Fibroblast of peridontal ligament (primary cell): ENCODE measurements at regions not wholly inside any gene's neighbourhood (a gene's known extent, or its start where the extent isn't known, plus 50 kb on each side); places are given as distances from the start of the nearest gene placed in this dataset.
A peak's percentile ranks its signal among the peaks of the same experiment; 100 is the strongest.
"Not testable (repeated sequence)": the region's sequence is repeated elsewhere in the genome, so short reads cannot be mapped to it uniquely, and the experiment has no call there.

Experiments used
- DNase-seq: peaks from one replicate; pipeline ENCODE4 v3.0.0-alpha.2; 2010; ENCODE audit errors: extremely low read depth

DNA sequence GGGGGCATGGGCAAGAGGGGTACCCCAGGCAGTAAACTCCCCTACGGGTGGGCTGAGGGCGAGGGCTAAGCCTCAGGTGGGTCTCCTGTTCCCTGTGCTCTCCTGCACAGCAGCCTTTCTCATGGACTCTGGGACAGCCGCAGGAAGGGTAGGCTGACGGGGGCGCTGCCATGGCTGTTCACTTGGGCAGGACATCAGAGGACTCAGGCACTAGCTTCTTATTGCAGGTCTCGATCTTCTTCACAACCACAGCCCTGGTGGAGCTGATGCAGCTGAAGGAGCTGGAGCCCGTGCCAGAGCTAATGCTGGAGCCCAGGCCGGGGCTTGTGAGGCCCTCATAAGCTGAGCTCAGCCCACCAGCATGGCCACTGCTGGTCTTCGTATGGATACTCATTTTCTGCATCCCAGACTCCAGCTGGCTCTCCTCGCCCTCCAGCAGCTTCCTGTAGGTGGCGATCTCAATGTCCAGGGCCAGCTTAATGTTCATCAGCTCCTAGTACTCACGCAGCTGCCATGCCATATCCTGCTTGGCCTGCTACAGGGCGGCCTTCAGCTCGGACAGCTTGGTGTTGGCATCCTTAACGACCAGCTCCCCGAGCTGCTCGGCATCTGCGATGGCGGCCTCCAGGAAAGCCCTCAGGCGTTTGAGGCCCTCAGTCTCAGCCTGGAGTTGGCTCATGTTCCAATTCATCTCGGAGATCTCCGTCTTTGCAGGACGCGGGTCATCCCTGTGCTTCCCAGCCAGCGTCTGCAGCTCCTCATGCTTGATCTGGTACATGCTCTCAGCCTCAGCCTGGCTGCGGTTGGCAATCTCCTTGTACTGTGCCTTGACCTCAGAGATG, 359.8 kb upstream of the SETBP1 start:
- no peak for DNase-seq

DNA sequence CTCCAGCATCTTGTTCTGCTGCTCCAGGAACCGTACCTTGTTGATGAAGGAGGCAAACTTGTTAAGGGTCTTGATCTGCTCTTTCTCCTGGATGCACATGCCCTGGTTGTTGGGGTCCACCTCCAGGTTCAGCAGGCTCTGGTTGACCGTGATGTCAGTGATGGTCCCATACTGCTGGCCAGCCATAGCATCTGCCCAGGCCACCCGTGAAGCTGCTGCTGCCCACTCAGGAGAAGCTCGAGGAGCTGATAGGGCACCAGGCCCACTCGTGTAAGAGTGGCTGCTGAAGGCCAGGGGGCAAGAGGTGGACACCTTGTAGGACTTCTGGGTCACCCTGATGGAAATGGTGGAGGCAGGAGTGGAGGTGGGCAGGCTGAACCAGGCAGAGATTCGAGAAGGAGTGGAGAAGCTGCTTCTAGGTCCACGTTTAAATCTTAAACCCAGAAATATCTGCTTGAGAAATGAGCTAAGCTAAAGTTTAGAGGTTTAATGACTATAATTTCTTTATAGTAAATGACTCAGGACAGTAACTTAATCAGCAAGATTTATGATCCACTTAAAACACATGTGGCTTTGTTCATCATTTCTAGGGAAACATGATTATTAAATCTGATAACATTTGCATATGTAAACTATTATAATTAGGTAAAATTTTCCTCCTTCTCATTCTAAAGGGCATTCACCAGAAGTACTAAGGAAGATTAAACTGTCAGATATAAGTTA, 358.7 kb upstream of the SETBP1 start:
- DNase-seq = no peak

DNA sequence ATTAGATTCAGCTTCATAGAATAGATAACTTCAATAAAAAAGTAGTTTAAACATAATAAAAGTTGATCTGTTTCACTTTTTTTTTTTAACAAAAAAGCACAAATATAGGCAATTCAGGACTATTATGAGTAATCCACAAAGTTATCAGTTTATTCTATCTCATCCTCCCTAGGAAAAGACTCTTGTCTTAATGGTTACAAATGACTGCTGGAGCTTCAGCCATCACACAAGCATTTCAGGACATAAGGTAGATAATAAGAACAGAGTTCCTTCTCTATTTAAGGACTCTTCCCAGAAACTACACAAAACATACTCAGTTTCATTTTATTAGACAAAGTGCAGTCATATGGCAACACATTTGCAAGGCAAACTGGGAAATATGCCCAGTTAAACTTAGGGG, 357.6 kb upstream of the SETBP1 start:
- peak; percentile 12 for DNase-seq

DNA sequence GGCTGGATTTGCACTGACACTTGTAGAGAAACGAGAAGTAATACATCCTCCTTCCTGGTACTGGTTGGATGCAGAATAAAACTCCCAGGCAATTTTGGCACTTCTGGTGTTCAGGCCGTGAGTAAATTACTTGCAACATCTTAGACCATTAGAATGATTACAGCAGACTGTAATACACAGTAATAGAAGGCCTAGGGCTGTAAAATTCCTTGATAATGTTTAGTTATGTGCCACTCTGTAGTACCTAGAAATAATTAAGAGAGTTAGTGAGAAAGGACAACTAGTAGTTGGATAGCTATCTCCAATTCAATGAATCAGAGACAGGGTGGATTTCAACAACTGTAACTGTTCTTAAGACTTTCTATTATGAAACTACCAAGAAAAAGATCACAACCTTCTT, 356.3 kb upstream of the SETBP1 start:
- no peak for DNase-seq

DNA sequence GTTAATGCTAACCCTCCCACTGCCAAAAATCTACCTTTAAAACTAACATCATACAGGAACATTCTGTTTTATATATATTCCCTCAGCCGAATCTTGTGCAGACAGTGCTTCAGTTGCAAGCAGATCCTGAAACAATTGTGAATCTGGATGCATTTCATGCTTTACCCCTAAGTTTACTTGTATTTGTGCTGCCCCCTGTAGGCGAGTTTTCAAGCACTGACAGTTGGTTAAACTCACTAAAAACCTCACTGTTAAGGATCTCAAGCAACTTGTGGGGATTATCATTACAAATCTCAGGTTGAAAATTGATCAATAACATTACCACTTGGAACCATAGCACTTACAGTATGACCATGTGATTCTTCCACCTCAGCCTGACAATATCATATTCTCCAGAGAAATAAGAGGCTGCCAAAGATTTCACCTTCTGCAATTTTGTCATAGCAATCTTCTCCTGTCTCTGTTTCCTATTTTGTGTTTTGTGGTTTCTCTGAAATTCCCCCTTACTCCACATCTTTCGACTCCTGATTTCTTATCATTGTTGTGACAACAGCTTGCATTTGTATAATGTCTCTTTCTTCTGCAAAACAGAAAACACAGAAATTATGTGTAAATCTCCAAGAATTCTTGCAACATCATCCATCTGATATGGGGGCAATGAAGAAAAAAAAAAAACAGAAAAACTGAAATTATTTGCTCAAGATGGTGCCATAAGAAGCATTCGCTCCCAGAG, 354.6 kb upstream of the SETBP1 start:
- DNase-seq = peak; percentile 86

DNA sequence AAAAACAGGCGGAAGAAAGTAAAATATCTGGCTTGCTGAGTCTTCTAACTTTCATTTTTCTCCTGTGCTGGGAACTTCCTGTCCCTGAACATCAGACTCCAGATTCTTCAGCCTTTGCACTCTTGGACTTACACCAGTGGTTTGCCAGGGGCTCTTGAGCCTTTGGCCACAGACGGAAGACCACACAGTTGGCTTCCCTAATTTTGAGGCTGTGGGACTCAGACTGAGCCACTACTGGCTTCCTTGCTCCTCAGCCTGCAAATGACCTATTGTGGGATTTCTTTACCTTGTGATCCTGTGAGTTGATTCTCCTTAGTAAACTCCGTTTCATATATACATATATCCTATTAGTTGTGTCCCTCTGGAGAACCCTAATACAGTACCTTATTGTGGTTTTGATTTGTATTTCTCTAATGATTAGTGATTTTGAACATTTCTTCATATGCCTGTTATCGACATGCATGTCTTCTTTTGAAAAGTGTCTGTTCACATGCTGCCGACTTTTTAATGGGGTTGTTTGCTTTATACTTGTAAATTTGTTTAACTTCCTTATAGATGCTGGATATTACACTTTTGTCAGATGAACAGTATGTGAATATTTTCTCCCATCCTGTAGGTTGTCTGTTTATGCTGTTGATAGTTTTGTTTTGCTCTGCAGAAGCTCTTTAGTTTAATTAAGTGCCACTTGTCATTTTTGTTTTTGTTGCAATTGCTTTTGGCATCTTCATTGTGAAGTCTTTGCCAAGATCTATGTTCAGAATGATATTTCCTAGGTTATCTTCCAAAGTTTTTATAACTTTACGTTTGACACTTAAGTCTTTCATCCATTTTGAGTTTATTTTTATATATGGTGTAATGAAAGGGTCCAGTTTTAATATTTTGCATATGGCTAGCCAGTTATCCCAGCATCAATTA, 348.8 kb upstream of the SETBP1 start:
- no peak for DNase-seq

DNA sequence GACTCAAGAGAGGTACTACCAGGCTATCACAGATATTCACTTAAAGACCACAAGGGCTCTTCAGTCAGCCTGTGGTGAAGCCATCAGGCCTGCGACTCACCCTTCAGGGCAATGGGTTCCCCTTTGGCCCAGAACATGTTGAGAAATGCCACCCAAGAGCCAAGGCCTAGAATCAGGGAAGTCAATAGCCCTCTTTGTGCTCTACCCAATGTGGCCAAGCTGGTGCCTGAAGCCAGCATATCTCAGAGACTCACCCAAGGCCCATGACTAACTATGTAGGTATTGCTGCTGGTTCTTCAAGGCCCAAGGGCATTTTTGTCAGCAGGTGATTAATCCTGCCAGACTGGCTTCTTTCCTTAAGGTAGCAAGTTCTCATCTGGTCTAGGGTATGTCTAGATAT, 338.9 kb upstream of the SETBP1 start:
- no peak for DNase-seq

DNA sequence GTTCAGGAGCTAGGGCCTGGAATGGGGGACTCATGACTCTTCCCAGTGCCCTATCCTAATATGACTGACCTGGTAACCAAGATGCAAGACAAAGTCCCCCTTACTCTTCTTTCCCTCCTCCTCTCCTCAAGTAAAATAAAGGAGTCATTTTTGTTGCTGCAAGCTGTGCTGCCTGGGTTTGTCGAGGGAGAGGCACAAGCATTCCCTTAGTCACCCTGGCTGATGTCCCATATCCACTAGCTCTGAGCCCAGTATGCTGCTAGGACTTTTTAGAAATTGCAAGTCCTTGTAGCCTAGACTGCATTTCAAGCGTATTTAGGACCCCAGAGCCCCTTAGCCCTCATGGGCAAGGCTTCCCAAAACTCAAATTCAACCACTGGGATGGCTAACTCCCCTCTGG, 338.5 kb upstream of the SETBP1 start:
- no peak for DNase-seq

DNA sequence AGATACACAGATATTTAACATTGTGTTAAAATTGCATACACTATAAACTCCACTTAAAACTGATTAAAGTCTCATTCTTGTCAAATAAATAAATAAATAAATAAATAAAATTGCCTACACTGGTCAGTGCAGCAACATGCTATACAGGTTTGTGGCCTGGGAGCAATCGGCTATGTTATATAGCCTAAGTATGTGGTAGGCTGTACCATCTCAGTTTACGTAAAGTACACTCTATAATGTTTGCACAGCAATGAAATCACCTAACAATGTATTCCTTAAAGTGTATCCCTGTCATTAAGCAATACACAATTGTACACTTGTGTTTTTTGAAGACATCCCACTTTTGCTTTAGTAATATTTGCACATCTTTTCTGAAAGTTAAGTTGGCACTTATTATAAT, 337.7 kb upstream of the SETBP1 start:
- DNase-seq = no peak

DNA sequence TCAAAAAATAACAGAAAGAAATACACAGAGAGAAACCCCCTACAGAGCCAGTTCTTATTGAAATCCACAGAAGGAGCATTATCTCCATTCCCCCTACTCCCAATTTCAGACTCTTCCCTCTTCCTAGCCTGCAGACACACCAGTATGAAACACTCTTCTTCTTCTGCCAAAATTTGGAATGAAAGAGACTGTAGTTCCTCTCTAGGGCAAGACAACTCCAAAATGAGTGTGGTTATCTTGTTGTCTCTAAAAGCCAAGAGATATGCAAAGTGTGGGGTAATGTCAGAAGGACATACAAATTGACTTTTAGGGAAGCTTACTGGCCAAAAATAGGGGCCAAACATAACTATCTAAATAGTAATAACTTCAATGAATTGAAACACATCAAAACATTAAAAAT, 337.1 kb upstream of the SETBP1 start:
- DNase-seq = no peak

DNA sequence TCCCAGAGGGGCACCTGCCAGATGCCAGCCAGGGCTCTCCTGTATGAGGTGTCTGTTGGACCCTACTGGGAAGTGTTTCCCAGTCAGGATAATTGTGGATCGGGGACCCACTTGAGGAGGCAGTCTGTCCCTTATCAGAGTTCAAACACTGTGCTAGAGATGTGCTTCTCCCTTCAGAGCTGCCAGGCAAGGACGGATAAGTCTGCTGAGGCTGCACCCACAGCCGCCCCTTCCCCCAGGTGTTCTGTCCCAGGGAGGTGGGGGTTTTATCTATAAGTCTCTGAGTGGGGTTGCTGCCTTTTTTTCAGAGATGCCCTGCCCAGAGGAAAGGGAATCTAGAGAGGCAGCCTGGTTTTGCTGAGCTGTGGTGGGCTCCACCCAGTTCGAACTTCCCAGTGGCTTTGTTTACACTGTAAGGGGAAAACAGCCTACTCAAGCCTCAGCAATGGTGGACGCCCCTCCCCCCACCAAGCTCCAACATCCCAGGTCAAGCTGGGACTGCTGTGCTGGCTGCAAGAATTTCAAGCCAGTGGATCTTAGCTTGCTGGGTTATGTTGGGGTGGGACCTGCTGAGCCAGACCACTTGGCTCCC, 324.0 kb upstream of the SETBP1 start:
- DNase-seq = no peak

DNA sequence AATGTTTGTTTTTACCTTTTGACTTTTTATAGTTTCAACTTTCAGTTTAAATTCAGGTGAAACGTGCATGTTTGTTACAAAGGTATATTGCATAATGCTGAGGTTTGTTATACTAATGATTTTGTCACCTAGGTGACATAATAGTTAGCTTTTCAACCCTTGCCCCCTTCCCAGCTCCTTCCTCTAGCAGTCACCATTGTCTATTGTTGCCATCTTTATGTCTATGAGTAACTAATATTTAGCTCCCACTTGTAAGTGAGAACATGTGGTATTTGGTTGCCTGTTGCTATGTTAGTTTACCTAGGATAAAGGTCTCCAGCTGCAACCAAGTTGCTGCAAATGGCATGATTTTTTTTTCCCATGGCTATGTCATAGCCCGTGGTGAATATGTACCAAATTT, 322.3 kb upstream of the SETBP1 start:
- DNase-seq = no peak

DNA sequence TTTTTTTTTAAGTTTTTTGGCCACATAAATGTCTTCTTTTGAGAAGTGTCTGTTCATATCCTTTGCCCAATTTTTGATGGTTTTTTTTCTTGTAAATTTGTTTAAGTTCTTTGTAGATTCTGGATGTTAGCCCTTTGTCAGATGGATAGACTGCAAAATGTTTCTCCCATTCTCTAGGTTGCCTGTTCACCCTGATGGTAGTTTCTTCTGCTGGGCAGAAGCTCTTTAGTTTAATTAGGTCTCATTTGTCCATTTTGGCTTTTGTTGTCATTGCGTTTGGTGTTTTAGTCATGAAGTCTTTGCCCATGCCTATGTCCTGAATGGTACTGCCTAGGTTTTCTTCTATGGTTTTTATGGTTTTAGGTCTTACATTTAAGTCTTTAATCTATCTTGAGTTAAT, 320.9 kb upstream of the SETBP1 start:
- DNase-seq = not testable (repeated sequence)

DNA sequence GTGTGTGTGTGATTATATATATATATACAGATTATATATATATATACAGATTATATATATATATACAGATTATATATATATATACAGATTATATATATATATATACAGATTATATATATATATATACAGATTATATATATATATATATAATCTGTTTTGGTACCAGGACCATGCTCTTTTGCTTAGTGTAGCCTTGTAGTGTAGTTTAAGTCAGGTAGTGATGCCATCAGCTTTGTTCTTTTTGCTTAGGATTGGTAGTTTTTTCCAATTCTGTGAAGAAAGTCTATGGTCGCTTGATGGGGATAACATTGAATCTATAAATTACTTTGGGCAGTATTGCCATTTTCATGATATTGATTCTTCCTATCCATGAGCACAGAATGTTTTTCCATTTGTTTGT, 318.5 kb upstream of the SETBP1 start:
- DNase-seq = not testable (repeated sequence)

DNA sequence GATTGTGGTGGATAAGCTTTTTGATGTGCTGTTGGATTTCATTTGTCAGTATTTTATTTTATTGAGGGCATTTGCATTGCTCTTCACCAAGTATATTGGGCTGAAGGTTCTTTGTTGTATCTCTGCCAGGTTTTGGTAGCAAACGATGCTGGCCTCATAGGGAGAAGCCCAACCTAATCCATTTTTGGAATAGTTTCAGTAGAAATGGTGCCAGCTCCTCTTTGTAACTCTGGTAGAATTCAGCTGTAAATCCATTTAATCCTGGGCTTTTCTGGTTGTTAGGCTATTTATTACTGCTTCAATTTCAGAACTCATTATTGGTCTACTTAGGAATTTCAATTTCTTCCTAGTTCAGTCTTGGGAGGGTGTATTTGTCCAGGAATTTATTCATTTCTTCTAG, 309.8 kb upstream of the SETBP1 start:
- DNase-seq = peak; percentile 2

DNA sequence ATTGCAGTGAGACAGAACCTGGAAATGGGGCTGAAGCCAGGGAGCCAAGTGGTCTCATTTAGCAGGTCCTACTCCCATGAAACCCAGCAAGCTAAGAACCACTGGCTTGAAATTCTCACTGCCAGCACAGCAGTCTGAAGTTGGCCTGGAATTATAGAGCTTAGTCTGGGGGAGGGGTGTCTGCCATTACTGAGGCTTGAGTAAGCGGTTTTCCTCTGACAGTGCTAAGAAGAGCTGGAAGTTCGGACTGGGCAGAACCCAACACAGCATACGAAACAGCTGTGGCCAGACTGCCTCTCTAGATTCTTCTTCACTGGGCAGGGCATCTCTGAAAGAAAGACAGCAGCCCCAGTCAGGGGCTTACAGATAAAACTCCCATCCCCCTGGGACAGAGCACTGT, 305.7 kb upstream of the SETBP1 start:
- DNase-seq = no peak

DNA sequence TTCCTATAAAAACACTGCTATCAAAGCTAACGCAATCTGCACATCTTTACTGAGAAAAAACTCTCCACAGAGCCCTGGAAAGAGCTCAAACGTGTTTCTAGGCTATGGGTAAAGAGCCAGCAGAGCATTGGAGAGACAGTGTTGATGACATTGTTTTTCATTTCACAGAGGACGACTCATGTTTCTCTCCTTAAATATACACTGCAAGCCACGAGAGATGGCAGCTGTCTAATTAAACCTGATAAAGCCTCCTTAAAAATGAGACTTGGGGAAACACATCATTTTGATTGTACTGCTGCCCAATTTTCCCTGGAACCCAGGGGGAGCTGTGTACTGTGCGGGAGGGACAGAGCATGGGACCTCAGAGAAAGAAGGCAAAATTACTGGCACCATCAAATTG, 294.3 kb upstream of the SETBP1 start:
- DNase-seq = no peak

DNA sequence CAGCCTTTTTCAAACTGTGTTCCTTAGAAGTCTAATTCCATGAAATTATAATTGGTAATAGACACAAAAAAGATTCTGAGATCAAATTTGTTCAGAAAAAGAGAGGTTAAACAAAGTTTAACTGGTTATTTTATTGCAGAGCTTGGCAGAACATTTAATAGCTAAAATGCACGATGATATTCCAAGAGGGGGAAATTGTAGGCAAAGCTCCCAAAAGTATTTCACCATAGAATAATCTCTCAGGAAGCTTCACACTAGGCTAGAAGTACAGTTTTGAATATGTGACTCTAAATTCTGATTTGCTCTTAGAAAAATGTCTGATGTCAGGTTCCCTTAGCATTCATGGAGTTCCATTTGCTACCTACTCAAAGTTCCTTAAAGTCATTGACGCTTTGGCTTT, 292.4 kb upstream of the SETBP1 start:
- no peak for DNase-seq

DNA sequence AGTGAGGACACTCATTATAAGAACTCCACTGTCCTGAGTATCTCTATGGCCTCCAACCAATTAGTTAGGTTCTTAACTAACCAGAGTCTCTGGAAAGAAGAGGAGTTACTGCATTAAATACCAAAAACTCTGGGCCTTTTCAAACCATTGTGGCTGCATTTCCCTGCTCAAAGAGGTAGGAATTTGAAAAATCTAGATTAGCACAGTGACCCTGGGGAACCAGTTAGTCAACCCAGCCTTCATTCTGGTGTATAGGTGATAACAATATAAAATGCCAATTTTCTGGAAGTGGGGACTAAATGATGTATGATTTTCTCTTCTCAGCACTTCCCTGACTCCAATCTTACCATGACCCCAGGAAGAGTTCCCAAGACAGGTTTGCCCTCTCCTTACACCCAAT, 287.8 kb upstream of the SETBP1 start:
- DNase-seq = no peak

DNA sequence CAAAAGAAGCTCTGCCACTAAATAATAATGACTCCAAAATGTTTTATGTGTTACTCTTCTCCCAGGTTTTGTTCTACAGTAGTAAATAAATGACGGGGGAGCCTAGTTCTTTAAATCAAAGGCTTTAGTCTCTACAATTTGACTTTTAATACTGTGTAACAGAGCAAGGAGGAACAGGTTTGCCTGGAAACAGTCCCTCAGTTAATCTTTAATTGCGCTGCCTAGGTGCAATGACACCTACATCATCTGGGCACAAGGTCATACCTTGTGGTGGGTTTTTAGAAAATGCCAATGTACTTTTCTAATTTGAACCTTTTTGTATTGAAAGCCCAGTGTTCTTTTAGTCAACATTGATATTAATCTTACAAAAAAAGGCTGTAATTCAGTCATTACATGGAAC, 287.3 kb upstream of the SETBP1 start:
- no peak for DNase-seq

DNA sequence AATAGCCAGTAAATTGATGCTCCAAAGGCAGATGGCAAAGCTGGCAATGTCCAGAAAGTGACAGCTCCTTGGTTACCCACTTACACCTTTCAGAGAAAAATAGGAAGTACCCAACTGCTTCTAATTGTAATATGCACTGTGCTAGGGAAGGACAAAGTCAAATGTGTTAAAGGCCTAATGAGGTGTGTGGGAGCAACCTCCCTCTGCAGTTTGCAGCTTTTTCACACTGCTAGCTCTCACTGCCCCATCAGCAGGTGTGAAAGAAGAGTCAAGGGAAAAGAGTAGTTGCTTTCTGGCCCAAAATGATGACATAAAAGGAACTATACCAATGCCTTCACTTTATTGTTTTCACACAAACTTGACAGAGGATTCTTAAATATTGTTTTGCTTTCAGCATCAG, 284.1 kb upstream of the SETBP1 start:
- no peak for DNase-seq
